ENCODE measurements at regions not wholly inside any gene's neighbourhood (a gene's known extent, or its start where the extent isn't known, plus 50 kb on each side); places are given as distances from the start of the nearest gene placed in this dataset.

- Histone ChIP-seq H3K4me3 (no peak overlapping the region), H3K27ac (no peak overlapping the region), H3K36me3 (ENCODE audit: insufficient read depth, low read length) (no peaks in the 10 kb centered on the region), H3K9ac (ENCODE audit: insufficient read length) (no peak overlapping the region), H3K9me3 (ENCODE audit: low read depth, low read length) (no peaks in the 10 kb centered on the region)
- no peak for TF ChIP-seq POLR2AphosphoS5 (IDR thresholded peaks at IDR 0.05; ENCODE audit: borderline replicate concordance, low read depth, low read length)
- TF ChIP-seq EZH2 (IDR thresholded peaks at IDR 0.05) = no peak
- TF ChIP-seq FOXP2 (optimal IDR thresholded peaks at IDR 0.05; ENCODE audit: control extremely low read depth, extremely low read length, insufficient read depth) = no peak
- no peak for DNase-seq (ENCODE audit: low read depth, low spot score)
Measured at GRCh38 chr9:90446200-90446948, 196.2 kb downstream of the DIRAS2 start.

- Histone ChIP-seq H3K4me3 (no peak overlapping the region), H3K9ac (ENCODE audit: insufficient read length) (no peak overlapping the region), H3K9me3 (ENCODE audit: low read depth, low read length) (no peaks in the 10 kb centered on the region), H3K27ac (no peak overlapping the region), H3K36me3 (ENCODE audit: insufficient read depth, low read length) (no peaks in the 10 kb centered on the region)
- TF ChIP-seq FOXP2 (optimal IDR thresholded peaks at IDR 0.05; ENCODE audit: control extremely low read depth, extremely low read length, insufficient read depth) (no peak), EZH2 (IDR thresholded peaks at IDR 0.05) (no peak), POLR2AphosphoS5 (IDR thresholded peaks at IDR 0.05; ENCODE audit: borderline replicate concordance, low read depth, low read length) (no peak)
- no peak for DNase-seq (ENCODE audit: low read depth, low spot score)
Measured at GRCh38 chr9:90447773-90448172, 194.9 kb downstream of the DIRAS2 start.

DNA sequence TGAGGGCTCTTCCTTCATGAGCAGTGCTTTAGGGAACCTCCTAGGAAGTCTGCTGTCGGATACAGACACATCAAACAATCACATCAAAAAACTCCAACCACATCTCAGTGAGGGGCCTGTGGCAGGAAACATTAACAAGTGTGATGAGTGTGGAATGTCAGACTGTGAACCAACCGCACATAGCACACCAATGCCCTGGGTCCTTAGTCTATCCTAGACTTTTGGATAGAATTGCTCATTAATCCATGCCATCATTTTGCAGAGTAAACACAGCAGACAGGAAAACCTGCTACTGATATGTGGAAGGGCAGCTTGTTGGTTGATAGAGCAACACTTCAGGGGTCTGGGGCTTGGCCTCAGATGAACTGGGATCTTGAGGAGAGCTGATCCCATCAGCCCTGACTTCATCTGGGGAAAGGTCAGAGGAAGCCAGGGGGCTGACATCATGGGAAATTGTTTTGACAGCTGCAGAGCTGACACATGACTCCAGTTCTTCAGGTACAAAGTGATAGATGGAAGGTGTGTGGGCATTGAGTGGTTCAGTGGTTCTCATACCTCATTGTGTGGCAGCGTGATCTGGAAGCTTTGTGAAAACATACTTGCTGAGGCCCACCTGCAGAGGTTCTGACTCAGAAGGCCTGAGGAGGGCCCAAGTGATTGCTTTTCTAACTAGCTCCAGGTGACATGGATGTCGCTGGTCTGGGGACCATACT lies 193.3 kb downstream of the DIRAS2 start:
- DNase-seq (ENCODE audit: low read depth, low spot score) = no peak
- Histone ChIP-seq H3K9ac (ENCODE audit: insufficient read length) (no peak overlapping the region), H3K4me3 (no peak overlapping the region), H3K27ac (no peak overlapping the region), H3K9me3 (ENCODE audit: low read depth, low read length) (no peaks in the 10 kb centered on the region), H3K36me3 (ENCODE audit: insufficient read depth, low read length) (no peaks in the 10 kb centered on the region)
- TF ChIP-seq FOXP2 (optimal IDR thresholded peaks at IDR 0.05; ENCODE audit: control extremely low read depth, extremely low read length, insufficient read depth) (no peak), POLR2AphosphoS5 (IDR thresholded peaks at IDR 0.05; ENCODE audit: borderline replicate concordance, low read depth, low read length) (no peak)

GRCh38 chr9:90451804-90452203 lies 190.8 kb downstream of the DIRAS2 start:
- Histone ChIP-seq H3K4me3 (no peak overlapping the region), H3K9me3 (ENCODE audit: low read depth, low read length) (no peaks in the 10 kb centered on the region), H3K27ac (no peak overlapping the region), H3K9ac (ENCODE audit: insufficient read length) (no peak overlapping the region), H3K36me3 (ENCODE audit: insufficient read depth, low read length) (no peaks in the 10 kb centered on the region)
- no peak for DNase-seq (ENCODE audit: low read depth, low spot score)
- TF ChIP-seq FOXP2 (optimal IDR thresholded peaks at IDR 0.05; ENCODE audit: control extremely low read depth, extremely low read length, insufficient read depth) (no peak), EZH2 (IDR thresholded peaks at IDR 0.05) (no peak), POLR2AphosphoS5 (IDR thresholded peaks at IDR 0.05; ENCODE audit: borderline replicate concordance, low read depth, low read length) (no peak)

DNA sequence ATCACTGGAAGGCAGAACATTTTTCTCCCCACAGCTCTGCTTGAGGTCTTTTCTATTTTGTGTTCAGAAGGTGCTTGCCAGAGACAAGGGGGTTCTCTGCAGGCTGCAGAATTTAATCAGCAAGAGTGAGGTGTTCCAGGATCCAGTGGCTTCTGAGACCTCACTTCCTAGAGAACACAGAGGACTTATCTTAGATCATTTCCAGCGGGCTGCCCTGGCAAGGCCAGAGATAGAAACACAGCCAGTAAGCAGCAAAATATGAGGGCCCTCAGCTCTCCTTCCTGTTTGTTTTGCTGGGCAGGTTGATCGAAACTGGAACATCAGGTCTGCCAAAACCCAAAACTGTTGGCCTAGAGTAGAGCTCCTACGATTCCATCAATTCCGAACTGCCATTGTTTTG lies 187.3 kb downstream of the DIRAS2 start:
- Histone ChIP-seq H3K27ac (no peak overlapping the region), H3K9ac (ENCODE audit: insufficient read length) (no peak overlapping the region), H3K9me3 (ENCODE audit: low read depth, low read length) (no peaks in the 10 kb centered on the region), H3K4me3 (no peak overlapping the region), H3K36me3 (ENCODE audit: insufficient read depth, low read length) (no peaks in the 10 kb centered on the region)
- TF ChIP-seq EZH2 (IDR thresholded peaks at IDR 0.05) (no peak), POLR2AphosphoS5 (IDR thresholded peaks at IDR 0.05; ENCODE audit: borderline replicate concordance, low read depth, low read length) (no peak)
- no peak for DNase-seq (ENCODE audit: low read depth, low spot score)

DNA sequence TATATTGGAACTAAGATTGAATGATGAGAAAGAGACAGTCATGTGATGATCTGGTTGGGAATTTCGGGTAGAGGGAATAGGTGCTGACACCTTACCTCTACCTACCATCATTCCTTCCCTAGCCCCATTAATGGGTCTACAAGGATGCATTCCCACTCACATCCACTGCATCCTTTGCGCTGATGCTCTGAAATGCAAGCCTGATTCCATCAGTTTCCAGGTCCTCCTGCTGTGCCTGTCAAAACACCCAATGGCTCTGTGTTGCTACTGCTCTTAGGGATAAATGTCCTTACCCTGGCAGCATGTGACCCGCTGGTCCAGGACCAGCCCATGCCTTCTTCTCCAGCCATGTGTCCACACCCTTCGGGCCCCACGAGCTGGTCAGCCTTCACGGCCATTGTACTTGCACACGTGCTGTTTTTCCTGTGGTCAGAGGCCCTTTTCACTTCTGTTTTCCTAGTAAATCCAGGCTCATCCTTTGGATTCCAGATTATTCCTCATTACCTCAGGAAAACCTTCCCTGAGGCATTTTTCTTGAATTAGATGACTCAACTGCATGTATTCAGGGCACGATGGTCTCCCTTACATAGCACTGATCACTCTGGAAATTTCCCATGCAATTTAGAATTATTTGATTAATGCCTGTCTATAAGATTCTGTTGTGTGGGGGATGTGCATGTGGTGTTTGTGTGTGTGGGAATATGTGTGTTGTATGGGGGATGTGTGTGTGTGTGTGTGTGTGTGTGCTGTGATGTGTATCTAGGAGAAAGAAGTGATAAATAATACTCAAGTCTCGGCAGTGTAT lies 185.0 kb downstream of the DIRAS2 start:
- H3K36me3 ChIP-seq (ENCODE audit: insufficient read depth, low read length) = no peaks in the 10 kb centered on the region
- DNase-seq (ENCODE audit: low read depth, low spot score) = no peak
- TF ChIP-seq EZH2 (IDR thresholded peaks at IDR 0.05) = no peak
- TF ChIP-seq FOXP2 (optimal IDR thresholded peaks at IDR 0.05; ENCODE audit: control extremely low read depth, extremely low read length, insufficient read depth) = no peak
- TF ChIP-seq POLR2AphosphoS5 (IDR thresholded peaks at IDR 0.05; ENCODE audit: borderline replicate concordance, low read depth, low read length) = no peak
- H3K4me3 ChIP-seq = no peak overlapping the region
- no peak overlapping the region for H3K27ac ChIP-seq
- no peak overlapping the region for H3K9ac ChIP-seq (ENCODE audit: insufficient read length)
- H3K9me3 ChIP-seq (ENCODE audit: low read depth, low read length) = no peaks in the 10 kb centered on the region

DNA sequence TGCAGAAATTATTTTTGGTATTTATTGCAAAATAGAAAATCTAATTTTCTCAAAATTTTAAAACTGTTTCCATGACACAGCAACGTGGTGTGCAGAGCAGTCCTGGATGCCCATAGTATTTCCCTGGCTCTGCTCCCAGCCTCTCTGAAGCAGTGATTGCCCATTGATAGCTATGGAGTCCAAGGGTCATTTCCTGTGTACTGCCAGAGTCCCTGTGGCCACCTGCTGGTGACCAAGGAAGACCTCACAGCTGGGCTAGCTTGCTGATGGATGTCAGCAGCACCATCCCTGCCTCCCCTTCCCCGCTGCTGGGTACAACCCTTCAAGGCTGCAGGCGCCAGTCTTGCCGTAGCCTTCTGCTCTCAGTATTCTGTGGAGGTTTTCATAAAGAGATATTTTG lies 184.1 kb downstream of the DIRAS2 start:
- TF ChIP-seq EZH2 (IDR thresholded peaks at IDR 0.05) (no peak), POLR2AphosphoS5 (IDR thresholded peaks at IDR 0.05; ENCODE audit: borderline replicate concordance, low read depth, low read length) (no peak), FOXP2 (optimal IDR thresholded peaks at IDR 0.05; ENCODE audit: control extremely low read depth, extremely low read length, insufficient read depth) (no peak)
- Histone ChIP-seq H3K9ac (ENCODE audit: insufficient read length) (no peak overlapping the region), H3K4me3 (no peak overlapping the region), H3K9me3 (ENCODE audit: low read depth, low read length) (no peaks in the 10 kb centered on the region), H3K36me3 (ENCODE audit: insufficient read depth, low read length) (no peaks in the 10 kb centered on the region), H3K27ac (no peak overlapping the region)
- DNase-seq (ENCODE audit: low read depth, low spot score) = no peak

- TF ChIP-seq EZH2 (IDR thresholded peaks at IDR 0.05) = no peak
- TF ChIP-seq POLR2AphosphoS5 (IDR thresholded peaks at IDR 0.05; ENCODE audit: borderline replicate concordance, low read depth, low read length) = no peak
- TF ChIP-seq FOXP2 (optimal IDR thresholded peaks at IDR 0.05; ENCODE audit: control extremely low read depth, extremely low read length, insufficient read depth) = no peak
- H3K9ac ChIP-seq (ENCODE audit: insufficient read length) = no peak overlapping the region
- no peak for DNase-seq (ENCODE audit: low read depth, low spot score)
- H3K36me3 ChIP-seq (ENCODE audit: insufficient read depth, low read length) = no peaks in the 10 kb centered on the region
- no peak overlapping the region for H3K27ac ChIP-seq
- no peaks in the 10 kb centered on the region for H3K9me3 ChIP-seq (ENCODE audit: low read depth, low read length)
- no peak overlapping the region for H3K4me3 ChIP-seq
Measured at GRCh38 chr9:90459321-90459720, 183.3 kb downstream of the DIRAS2 start.
